ENCODE measurements at regions not wholly inside any gene's neighbourhood (a gene's known extent, or its start where the extent isn't known, plus 50 kb on each side); places are given as distances from the start of the nearest gene placed in this dataset.

DNA sequence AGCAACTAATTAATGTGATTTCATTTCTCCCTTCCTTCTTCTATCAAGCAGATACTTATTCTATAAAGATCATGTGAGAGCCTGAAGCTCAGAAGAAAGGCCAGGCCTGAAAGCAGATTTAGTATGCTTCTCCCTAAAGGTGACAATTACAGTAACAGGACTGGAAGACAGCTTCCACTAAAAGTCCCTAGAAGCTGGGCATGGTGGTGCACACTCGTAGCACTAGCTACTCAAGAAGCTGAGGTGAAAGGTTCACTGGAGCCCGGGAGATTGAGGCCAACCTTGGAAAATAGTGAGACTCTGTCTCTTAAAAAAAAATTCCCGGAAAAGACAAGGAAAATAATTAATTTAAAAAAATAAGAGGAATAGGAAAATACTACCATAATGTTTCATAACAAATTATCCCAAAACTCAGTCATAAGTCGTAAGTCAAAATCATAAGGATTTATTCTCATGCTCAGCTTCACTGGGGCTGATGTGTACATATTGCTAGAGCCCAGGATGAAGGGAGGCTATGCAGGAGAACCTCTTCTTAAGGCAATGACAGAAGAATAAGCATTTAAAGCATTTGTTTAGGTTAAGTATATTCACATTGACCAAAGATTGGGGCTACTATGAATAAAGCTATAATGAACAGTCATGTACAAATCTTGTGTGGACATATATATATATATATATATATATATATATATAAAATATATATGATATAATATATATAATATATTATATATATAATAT is 210.8 kb upstream of the SMARCA2 start:
- TF ChIP-seq, protein P1, sequence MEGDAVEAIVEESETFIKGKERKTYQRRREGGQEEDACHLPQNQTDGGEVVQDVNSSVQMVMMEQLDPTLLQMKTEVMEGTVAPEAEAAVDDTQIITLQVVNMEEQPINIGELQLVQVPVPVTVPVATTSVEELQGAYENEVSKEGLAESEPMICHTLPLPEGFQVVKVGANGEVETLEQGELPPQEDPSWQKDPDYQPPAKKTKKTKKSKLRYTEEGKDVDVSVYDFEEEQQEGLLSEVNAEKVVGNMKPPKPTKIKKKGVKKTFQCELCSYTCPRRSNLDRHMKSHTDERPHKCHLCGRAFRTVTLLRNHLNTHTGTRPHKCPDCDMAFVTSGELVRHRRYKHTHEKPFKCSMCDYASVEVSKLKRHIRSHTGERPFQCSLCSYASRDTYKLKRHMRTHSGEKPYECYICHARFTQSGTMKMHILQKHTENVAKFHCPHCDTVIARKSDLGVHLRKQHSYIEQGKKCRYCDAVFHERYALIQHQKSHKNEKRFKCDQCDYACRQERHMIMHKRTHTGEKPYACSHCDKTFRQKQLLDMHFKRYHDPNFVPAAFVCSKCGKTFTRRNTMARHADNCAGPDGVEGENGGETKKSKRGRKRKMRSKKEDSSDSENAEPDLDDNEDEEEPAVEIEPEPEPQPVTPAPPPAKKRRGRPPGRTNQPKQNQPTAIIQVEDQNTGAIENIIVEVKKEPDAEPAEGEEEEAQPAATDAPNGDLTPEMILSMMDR (IDR thresholded peaks at IDR 0.05 in 2 of 3, conservative IDR thresholded peaks at IDR 0.05 in 1 of 3; ENCODE audit: borderline replicate concordance in 1 of 3, insufficient read depth in 1 of 3, low read depth in 2 of 3, low read length in 2 of 3): no peak
- TF ChIP-seq, protein P2, sequence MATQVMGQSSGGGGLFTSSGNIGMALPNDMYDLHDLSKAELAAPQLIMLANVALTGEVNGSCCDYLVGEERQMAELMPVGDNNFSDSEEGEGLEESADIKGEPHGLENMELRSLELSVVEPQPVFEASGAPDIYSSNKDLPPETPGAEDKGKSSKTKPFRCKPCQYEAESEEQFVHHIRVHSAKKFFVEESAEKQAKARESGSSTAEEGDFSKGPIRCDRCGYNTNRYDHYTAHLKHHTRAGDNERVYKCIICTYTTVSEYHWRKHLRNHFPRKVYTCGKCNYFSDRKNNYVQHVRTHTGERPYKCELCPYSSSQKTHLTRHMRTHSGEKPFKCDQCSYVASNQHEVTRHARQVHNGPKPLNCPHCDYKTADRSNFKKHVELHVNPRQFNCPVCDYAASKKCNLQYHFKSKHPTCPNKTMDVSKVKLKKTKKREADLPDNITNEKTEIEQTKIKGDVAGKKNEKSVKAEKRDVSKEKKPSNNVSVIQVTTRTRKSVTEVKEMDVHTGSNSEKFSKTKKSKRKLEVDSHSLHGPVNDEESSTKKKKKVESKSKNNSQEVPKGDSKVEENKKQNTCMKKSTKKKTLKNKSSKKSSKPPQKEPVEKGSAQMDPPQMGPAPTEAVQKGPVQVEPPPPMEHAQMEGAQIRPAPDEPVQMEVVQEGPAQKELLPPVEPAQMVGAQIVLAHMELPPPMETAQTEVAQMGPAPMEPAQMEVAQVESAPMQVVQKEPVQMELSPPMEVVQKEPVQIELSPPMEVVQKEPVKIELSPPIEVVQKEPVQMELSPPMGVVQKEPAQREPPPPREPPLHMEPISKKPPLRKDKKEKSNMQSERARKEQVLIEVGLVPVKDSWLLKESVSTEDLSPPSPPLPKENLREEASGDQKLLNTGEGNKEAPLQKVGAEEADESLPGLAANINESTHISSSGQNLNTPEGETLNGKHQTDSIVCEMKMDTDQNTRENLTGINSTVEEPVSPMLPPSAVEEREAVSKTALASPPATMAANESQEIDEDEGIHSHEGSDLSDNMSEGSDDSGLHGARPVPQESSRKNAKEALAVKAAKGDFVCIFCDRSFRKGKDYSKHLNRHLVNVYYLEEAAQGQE (IDR thresholded peaks at IDR 0.05; ENCODE audit: low read depth): no peak
- no peak for TF ChIP-seq POLR2A (IDR thresholded peaks at IDR 0.05; ENCODE audit: borderline replicate concordance, extremely low read depth, insufficient read depth, insufficient read length)
- no peak for TF ChIP-seq SIN3A (IDR thresholded peaks at IDR 0.05; ENCODE audit: low read depth)
- TF ChIP-seq, protein P3, sequence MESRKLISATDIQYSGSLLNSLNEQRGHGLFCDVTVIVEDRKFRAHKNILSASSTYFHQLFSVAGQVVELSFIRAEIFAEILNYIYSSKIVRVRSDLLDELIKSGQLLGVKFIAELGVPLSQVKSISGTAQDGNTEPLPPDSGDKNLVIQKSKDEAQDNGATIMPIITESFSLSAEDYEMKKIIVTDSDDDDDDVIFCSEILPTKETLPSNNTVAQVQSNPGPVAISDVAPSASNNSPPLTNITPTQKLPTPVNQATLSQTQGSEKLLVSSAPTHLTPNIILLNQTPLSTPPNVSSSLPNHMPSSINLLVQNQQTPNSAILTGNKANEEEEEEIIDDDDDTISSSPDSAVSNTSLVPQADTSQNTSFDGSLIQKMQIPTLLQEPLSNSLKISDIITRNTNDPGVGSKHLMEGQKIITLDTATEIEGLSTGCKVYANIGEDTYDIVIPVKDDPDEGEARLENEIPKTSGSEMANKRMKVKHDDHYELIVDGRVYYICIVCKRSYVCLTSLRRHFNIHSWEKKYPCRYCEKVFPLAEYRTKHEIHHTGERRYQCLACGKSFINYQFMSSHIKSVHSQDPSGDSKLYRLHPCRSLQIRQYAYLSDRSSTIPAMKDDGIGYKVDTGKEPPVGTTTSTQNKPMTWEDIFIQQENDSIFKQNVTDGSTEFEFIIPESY (IDR thresholded peaks at IDR 0.05; ENCODE audit: extremely low read depth, insufficient replicate concordance, low read length): no peak
- no peak for TF ChIP-seq EZH2phosphoT487 (IDR thresholded peaks at IDR 0.05; ENCODE audit: borderline replicate concordance)

Data from HCT116 (cell line).